ENCODE measurements at regions not wholly inside any gene's neighbourhood (a gene's known extent, or its start where the extent isn't known, plus 50 kb on each side); places are given as distances from the start of the nearest gene placed in this dataset.

DNA sequence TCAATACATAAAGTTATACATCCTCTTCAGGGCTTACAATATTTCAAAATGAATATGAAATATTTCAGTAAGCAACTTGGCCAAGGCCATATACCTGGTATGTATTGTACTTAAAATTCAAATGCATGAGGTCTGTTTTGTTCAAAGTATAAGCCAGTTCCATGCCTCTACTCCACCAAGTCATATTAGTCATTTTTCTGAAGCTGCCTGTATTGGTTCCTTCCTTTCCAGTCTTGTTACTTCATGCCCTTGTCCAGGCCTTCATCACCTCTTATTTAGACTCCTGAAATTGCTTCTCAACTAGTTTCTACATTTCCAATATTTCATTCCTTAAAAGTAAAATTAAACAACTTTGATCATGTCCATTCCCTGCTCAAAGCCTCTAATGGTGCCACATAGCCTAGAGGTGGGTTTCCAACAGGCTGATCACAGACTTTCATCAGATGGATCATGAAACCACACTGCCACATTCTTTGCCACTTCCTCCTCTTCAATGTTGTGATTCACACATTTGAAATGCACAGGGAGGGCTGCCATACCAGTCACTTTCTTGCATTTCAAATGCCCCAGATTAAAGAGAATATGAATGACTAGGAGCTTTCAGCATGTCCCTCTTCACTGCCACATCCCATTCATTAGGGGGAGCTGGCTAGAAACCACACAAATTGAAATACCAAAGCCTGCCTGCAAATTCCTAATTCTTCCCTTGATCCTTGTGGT is 424.1 kb upstream of the DACH1 start:
- TF ChIP-seq, protein P1, sequence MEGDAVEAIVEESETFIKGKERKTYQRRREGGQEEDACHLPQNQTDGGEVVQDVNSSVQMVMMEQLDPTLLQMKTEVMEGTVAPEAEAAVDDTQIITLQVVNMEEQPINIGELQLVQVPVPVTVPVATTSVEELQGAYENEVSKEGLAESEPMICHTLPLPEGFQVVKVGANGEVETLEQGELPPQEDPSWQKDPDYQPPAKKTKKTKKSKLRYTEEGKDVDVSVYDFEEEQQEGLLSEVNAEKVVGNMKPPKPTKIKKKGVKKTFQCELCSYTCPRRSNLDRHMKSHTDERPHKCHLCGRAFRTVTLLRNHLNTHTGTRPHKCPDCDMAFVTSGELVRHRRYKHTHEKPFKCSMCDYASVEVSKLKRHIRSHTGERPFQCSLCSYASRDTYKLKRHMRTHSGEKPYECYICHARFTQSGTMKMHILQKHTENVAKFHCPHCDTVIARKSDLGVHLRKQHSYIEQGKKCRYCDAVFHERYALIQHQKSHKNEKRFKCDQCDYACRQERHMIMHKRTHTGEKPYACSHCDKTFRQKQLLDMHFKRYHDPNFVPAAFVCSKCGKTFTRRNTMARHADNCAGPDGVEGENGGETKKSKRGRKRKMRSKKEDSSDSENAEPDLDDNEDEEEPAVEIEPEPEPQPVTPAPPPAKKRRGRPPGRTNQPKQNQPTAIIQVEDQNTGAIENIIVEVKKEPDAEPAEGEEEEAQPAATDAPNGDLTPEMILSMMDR (IDR thresholded peaks at IDR 0.05; ENCODE audit: low read length, missing control alignments), result no peak
- DNase-seq (ENCODE audit: low read depth), result peak; percentile 44
- H3K4me3 ChIP-seq (replicated peaks; ENCODE audit: low read depth, low read length), result no peak overlapping the region

DNA sequence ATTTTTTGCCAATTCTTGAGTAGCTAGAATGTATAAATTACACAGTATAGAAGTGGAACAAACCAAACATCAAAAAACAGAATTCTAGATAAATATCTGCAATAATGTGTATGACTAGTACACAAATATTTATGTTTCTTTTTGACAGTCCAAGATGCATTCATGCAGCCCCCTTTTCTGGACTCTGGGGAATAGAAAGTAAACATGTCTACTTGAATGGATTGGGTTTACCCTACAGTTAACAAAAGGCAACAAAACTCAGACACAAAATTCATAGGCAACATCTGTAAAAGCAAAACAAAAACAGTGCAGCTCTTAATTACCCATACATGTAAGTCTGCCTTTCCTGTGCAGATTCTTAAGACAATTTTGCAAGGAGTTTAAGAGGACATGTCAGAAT is 419.4 kb upstream of the DACH1 start:
- TF ChIP-seq, protein P1 (IDR thresholded peaks at IDR 0.05; ENCODE audit: low read length, missing control alignments), result no peak
- H3K4me3 ChIP-seq (replicated peaks; ENCODE audit: low read depth, low read length), result no peak overlapping the region
- DNase-seq (ENCODE audit: low read depth), result no peak

DNA sequence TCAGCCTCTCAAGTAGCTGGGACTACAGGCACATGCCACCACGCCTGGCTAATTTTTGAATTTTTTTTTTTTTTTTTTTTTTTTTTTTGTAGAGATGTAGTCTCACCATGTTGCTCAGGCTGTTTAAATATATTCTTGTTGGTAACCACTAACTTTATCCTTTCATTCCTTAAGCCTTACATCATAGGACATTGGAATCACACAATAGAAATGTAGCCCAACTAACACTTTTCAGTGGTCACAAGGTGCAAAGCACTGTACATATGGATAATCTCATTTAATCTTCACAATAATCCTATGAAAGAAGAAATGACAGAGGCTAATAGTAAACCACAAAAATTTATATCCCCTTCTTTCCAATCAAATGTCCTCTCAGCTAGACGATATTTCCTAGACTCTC is 417.8 kb upstream of the DACH1 start:
- no peak for DNase-seq (ENCODE audit: low read depth)
- H3K4me3 ChIP-seq (replicated peaks; ENCODE audit: low read depth, low read length), result no peak overlapping the region
- TF ChIP-seq, protein P1 (IDR thresholded peaks at IDR 0.05; ENCODE audit: low read length, missing control alignments), result no peak

DNA sequence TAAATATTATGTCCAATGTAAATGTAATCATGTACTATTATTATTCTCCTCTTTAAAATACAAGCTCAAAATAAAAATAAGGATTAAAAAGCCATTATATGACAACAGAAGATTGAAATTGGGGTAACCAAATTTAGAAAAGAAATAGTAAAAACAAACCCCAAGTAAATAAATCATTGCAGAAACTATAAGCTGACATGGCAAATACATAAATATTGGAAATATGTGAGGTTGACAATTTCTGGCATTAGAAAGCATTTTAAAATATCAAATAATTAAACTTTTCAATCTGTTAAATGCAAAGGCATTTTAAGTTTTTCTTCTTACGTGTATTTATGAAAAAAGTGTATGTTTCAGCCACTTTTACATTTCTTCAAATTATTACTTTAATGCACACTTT is 394.7 kb upstream of the DACH1 start:
- TF ChIP-seq, protein P1 (IDR thresholded peaks at IDR 0.05; ENCODE audit: low read length, missing control alignments), result no peak
- no peak overlapping the region for H3K4me3 ChIP-seq (replicated peaks; ENCODE audit: low read depth, low read length)
- no peak for DNase-seq (ENCODE audit: low read depth)

DNA sequence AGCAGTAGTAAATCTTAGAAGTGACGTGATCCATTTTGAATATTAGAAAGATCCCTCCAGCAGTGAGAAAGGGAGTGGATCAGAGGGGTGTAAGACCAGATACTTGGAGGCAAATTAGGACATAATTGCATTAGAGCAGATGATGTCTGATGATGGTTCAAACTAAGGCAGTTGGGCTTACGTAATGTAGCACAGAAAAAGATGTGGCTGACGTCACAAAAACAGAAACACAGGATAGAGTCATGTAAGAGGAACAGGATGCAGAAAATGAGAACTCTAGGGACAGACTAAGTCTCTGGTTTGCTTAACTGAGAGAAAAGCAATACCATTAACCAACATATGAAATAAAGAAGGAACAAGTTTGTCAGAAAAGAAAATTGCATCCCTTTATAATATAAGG is 392.5 kb upstream of the DACH1 start:
- no peak overlapping the region for H3K4me3 ChIP-seq (replicated peaks; ENCODE audit: low read depth, low read length)
- TF ChIP-seq, protein P1 (IDR thresholded peaks at IDR 0.05; ENCODE audit: low read length, missing control alignments), result no peak
- DNase-seq (ENCODE audit: low read depth), result no peak

DNA sequence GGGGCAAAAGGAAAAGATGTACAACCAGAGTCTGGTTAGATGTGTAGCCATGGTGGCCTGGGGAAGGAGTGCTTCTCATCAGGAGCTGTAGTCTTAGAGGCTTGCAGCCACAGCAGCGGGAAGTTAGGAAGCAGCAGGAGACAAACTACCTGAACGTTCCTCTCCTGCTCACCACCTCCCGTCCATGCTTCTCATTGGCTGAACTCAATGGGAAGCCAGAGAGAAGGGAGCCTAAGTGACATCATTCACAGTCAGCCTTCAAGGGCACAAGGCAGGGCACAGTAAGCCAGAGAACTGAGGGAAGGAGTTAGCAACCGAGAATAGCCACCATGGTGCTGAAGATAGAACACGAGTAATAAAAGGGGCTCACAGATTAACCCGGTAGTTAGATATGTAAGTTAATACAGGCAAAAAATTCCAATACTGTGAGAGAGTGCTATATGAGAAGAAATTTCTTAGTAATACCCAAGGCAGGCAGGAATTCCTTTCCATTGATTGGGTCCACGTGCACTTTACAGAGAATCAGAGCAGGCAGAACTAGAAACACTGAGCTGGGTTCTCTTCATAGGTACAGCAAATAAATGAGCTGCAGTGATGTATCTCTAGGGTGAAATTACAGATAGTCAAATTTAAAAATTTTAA is 391.5 kb upstream of the DACH1 start:
- no peak for DNase-seq (ENCODE audit: low read depth)
- no peak overlapping the region for H3K4me3 ChIP-seq (replicated peaks; ENCODE audit: low read depth, low read length)
- TF ChIP-seq, protein P1 (IDR thresholded peaks at IDR 0.05; ENCODE audit: low read length, missing control alignments), result no peak

DNA sequence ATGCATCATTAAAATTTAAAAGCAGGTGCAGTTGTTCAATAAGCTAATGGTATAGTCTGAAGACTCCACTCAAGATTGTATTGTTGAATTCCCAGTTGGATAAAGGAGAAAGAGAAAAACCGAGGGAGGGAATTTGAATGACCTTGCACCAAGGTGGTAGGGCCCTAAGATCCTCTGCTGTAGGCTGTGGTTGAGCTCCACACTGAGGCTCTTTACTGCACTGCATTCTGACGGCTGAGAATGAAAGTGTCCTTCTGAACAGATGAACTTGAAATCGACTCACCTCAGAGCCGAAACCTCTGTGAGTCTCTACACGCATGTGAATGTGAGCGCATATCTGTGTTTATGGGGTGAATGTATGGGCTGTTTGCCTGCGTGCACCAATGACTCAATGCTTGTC is 388.9 kb upstream of the DACH1 start:
- peak; percentile 20 for DNase-seq (ENCODE audit: low read depth)
- TF ChIP-seq, protein P1 (IDR thresholded peaks at IDR 0.05; ENCODE audit: low read length, missing control alignments), result peak; percentile 31
- H3K4me3 ChIP-seq (replicated peaks; ENCODE audit: low read depth, low read length), result no peak overlapping the region

Data from fibroblast of pulmonary artery (primary cell).